Neural cell (in vitro differentiated cells): ENCODE measurements at regions not wholly inside any gene's neighbourhood (a gene's known extent, or its start where the extent isn't known, plus 50 kb on each side); places are given as distances from the start of the nearest gene placed in this dataset.
"Not testable (repeated sequence)": the region's sequence is repeated elsewhere in the genome, so short reads cannot be mapped to it uniquely, and the experiment has no call there.

ENCODE experiments used
- H2AFZ ChIP-seq: fragments of 200-600, 300-800 bp; sonication (generic), shearing (Covaris generic); 2 replicates; pipeline ENCODE4 v1.6.0; 2014; ENCODE audit warnings: low read depth, mild to moderate bottlenecking, antibody characterized with exemption, low read length, moderate library complexity
- H3F3A ChIP-seq: fragments of 200-600 bp; shearing (Covaris generic); 2 replicates; pipeline ENCODE4 v1.6.1; 2016; ENCODE audit warnings: mild to moderate bottlenecking, moderate library complexity, mixed read lengths, antibody characterized with exemption, low read length; ENCODE audit not compliant: insufficient read depth, poor library complexity, severe bottlenecking
- H3K27ac ChIP-seq: fragments of 200-600, 300-800 bp; sonication (generic), shearing (Covaris generic); 2 replicates; pipeline ENCODE4 v1.5.1; 2014; ENCODE audit warnings: mild to moderate bottlenecking, low read length, moderate library complexity
- H3K27me3 ChIP-seq: fragments of 300-800, 200-600 bp; sonication (generic), shearing (Covaris generic); 2 replicates; pipeline ENCODE4 v1.6.0; 2014; ENCODE audit warnings: mild to moderate bottlenecking, low read depth, low read length, moderate library complexity; ENCODE audit not compliant: insufficient read depth
- H3K36me3 ChIP-seq: fragments of 300-800, 200-600 bp; sonication (generic), shearing (Covaris generic); 2 replicates; pipeline ENCODE4 v1.5.1; 2014; ENCODE audit warnings: mild to moderate bottlenecking, antibody characterized with exemption, low read length, moderate library complexity; ENCODE audit not compliant: insufficient read depth
- H3K4me2 ChIP-seq: fragments of 300-800, 200-600 bp; sonication (generic), shearing (Covaris generic); 2 replicates; pipeline ENCODE4 v1.6.0; 2014; ENCODE audit warnings: mild to moderate bottlenecking, low read length
- H3K4me3 ChIP-seq: fragments of 300-800, 200-600 bp; sonication (generic), shearing (Covaris generic); 2 replicates; pipeline ENCODE4 v1.5.1; 2014; ENCODE audit warnings: mild to moderate bottlenecking, low read length, moderate library complexity
- H3K79me2 ChIP-seq: fragments of 200-600 bp; shearing (Covaris generic); replicated peaks from 2 replicates; pipeline ENCODE4 v1.6.0; 2014; ENCODE audit warnings: mild to moderate bottlenecking, low read length, moderate library complexity; ENCODE audit not compliant: insufficient read depth
- H3K9ac ChIP-seq: fragments of 300-800, 200-600 bp; sonication (generic), shearing (Covaris generic); 2 replicates; pipeline ENCODE4 v1.6.1; 2016; ENCODE audit warnings: mild to moderate bottlenecking, low read length, mixed read lengths
- H3K9me2 ChIP-seq: fragments of 200-600 bp; shearing (Covaris generic); 2 replicates; pipeline ENCODE4 v1.6.1; 2016; ENCODE audit warnings: mild to moderate bottlenecking, low read length, mixed read lengths; ENCODE audit not compliant: insufficient read depth
- H3K9me3 ChIP-seq: fragments of 200-600, 300-800 bp; sonication (generic), shearing (Covaris generic); 2 replicates; pipeline ENCODE4 v1.6.1; 2016; ENCODE audit warnings: mild to moderate bottlenecking, mixed run types, low read length, moderate library complexity, mixed read lengths
- H4K20me1 ChIP-seq: fragments of 200-600 bp; shearing (Covaris generic); 2 replicates; pipeline ENCODE4 v1.6.1; 2016; ENCODE audit warnings: mild to moderate bottlenecking, mixed run types; ENCODE audit not compliant: insufficient read depth
- CTCF ChIP-seq: fragments of 450-650 bp; IDR thresholded peaks from 2 replicates; pipeline ENCODE4 v1.5.1; 2014; ENCODE audit warnings: antibody characterized with exemption, mild to moderate bottlenecking, moderate library complexity; ENCODE audit not compliant: poor library complexity, severe bottlenecking
- EP300 ChIP-seq: fragments of 450-650 bp; conservative IDR thresholded peaks from 2 replicates; pipeline ENCODE4 v1.6.1; 2014; ENCODE audit warnings: antibody characterized with exemption, mild to moderate bottlenecking, moderate library complexity; ENCODE audit not compliant: poor library complexity, severe bottlenecking
- EZH2 ChIP-seq: fragments of 200-600, 300-800 bp; shearing (Covaris generic), sonication (generic); IDR thresholded peaks from 2 replicates; pipeline ENCODE4 v1.6.1; 2014; ENCODE audit warnings: antibody characterized with exemption, low read length, borderline replicate concordance, mild to moderate bottlenecking; ENCODE audit not compliant: insufficient read depth, poor library complexity, severe bottlenecking
- MXI1 ChIP-seq: fragments of 450-650 bp; conservative IDR thresholded peaks from 2 replicates; pipeline ENCODE4 v1.6.1; 2014; ENCODE audit warnings: antibody characterized with exemption, mild to moderate bottlenecking; ENCODE audit not compliant: poor library complexity, severe bottlenecking
- POLR2AphosphoS5 ChIP-seq: IDR thresholded peaks from 2 replicates; pipeline ENCODE4 v1.6.1; 2012
- RAD21 ChIP-seq: fragments of 450-650 bp; conservative IDR thresholded peaks from 2 replicates; pipeline ENCODE4 v1.6.1; 2014; ENCODE audit warnings: antibody characterized with exemption, mild to moderate bottlenecking, moderate library complexity
- SMC3 ChIP-seq: fragments of 450-650 bp; conservative IDR thresholded peaks from 2 replicates; pipeline ENCODE4 v1.6.1; 2014; ENCODE audit warnings: antibody characterized with exemption, mild to moderate bottlenecking, moderate library complexity; ENCODE audit not compliant: poor library complexity
- TAF1 ChIP-seq: IDR thresholded peaks from 2 replicates; pipeline ENCODE4 v1.6.1; 2012; ENCODE audit warnings: low read depth
- TF ChIP-seq, protein P1 (sequence below): IDR thresholded peaks from 2 replicates; pipeline ENCODE4 v1.6.1; 2012; ENCODE audit warnings: borderline replicate concordance

DNA sequence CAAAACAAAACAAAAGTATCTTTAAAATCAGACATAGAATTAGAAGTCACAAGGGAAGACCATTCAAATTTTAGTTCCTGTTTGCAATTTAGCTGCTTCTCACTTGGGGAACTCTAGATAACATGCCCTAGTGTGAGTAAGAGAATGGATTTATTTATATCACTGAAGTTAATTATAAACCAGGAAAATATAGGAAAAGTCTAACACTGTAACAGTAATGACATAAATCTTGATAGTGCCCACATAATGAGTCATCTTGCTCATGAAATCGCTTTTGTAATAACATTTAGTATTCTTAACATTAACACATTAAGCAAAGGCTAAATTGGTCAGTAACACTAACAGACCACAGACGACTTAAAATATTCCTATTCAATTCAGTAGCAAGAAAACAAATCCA is 710.7 kb downstream of the STPG2 start:
- Histone ChIP-seq H3K4me2 (no peak overlapping the region), H4K20me1 (no peaks in the 10 kb centered on the region), H3K9me2 (no peaks in the 10 kb centered on the region), H3K36me3 (no peaks in the 10 kb centered on the region), H3F3A (no peaks in the 10 kb centered on the region), H2AFZ (no peak overlapping the region), H3K27ac (no peak overlapping the region), H3K27me3 (no peaks in the 10 kb centered on the region), H3K9me3 (no peaks in the 10 kb centered on the region), H3K9ac (no peak overlapping the region), H3K79me2 (no peaks in the 10 kb centered on the region), H3K4me3 (no peak overlapping the region)
- TF ChIP-seq EZH2 (no peak), RAD21 (no peak), TAF1 (no peak), CTCF (no peak), SMC3 (no peak), MXI1 (no peak), EP300 (no peak)
- TF ChIP-seq, protein P1, sequence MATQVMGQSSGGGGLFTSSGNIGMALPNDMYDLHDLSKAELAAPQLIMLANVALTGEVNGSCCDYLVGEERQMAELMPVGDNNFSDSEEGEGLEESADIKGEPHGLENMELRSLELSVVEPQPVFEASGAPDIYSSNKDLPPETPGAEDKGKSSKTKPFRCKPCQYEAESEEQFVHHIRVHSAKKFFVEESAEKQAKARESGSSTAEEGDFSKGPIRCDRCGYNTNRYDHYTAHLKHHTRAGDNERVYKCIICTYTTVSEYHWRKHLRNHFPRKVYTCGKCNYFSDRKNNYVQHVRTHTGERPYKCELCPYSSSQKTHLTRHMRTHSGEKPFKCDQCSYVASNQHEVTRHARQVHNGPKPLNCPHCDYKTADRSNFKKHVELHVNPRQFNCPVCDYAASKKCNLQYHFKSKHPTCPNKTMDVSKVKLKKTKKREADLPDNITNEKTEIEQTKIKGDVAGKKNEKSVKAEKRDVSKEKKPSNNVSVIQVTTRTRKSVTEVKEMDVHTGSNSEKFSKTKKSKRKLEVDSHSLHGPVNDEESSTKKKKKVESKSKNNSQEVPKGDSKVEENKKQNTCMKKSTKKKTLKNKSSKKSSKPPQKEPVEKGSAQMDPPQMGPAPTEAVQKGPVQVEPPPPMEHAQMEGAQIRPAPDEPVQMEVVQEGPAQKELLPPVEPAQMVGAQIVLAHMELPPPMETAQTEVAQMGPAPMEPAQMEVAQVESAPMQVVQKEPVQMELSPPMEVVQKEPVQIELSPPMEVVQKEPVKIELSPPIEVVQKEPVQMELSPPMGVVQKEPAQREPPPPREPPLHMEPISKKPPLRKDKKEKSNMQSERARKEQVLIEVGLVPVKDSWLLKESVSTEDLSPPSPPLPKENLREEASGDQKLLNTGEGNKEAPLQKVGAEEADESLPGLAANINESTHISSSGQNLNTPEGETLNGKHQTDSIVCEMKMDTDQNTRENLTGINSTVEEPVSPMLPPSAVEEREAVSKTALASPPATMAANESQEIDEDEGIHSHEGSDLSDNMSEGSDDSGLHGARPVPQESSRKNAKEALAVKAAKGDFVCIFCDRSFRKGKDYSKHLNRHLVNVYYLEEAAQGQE, result no peak

GRCh38 chr4:97437998-97438705 is 705.1 kb downstream of the STPG2 start:
- not testable (repeated sequence) for H3K9me3 ChIP-seq, H3K27me3 ChIP-seq, H3K36me3 ChIP-seq, H3K9me2 ChIP-seq, H3K4me3 ChIP-seq, H3K27ac ChIP-seq, H3K4me2 ChIP-seq, H3F3A ChIP-seq, H3K79me2 ChIP-seq, H3K9ac ChIP-seq, H4K20me1 ChIP-seq, H2AFZ ChIP-seq

- no peaks in the 10 kb centered on the region for H3K27me3 ChIP-seq
- no peak overlapping the region for H2AFZ ChIP-seq
- no peaks in the 10 kb centered on the region for H3K9me2 ChIP-seq
- H3K9ac ChIP-seq, result no peak overlapping the region
- no peaks in the 10 kb centered on the region for H3F3A ChIP-seq
- no peaks in the 10 kb centered on the region for H4K20me1 ChIP-seq
- no peak overlapping the region for H3K27ac ChIP-seq
- no peak overlapping the region for H3K4me3 ChIP-seq
- H3K79me2 ChIP-seq, result no peaks in the 10 kb centered on the region
- H3K36me3 ChIP-seq, result no peaks in the 10 kb centered on the region
- TF ChIP-seq CTCF (no peak), TAF1 (no peak), MXI1 (no peak), EZH2 (no peak), RAD21 (no peak), POLR2AphosphoS5 (no peak), EP300 (no peak), SMC3 (no peak)
- TF ChIP-seq, protein P1, result no peak
- no peaks in the 10 kb centered on the region for H3K9me3 ChIP-seq
- H3K4me2 ChIP-seq, result no peak overlapping the region
These were observed 690.1 kb downstream of the STPG2 start for GRCh38 chr4:97453186-97453585.
